GM10248 (cell line): ENCODE measurements at regions not wholly inside any gene's neighbourhood (a gene's known extent, or its start where the extent isn't known, plus 50 kb on each side); places are given as distances from the start of the nearest gene placed in this dataset.

Source experiments
- CTCF ChIA-PET: fragments of 300-600 bp; sonication (Branson Sonifier 250); formaldehyde crosslinking; extraction: SDS; loops from one replicate; lab custom pipeline; 2021; ENCODE audit warnings: antibody characterized with exemption; lab: Yijun Ruan, JAX
- POLR2A ChIA-PET: fragments of 350-650 bp; sonication (Branson Sonifier 250); formaldehyde crosslinking; extraction: SDS; loops from one replicate; lab custom pipeline; 2020; ENCODE audit warnings: antibody characterized with exemption; lab: Yijun Ruan, JAX
- DNase-seq: peaks from one replicate; pipeline ENCODE4 v3.0.0; 2012; ENCODE audit errors: extremely low spot score
- TF ChIP-seq, protein P1 (sequence below): IDR thresholded peaks from 2 replicates; pipeline ENCODE4 v1.5.1; 2012; ENCODE audit warnings: mild to moderate bottlenecking, low read depth; ENCODE audit errors: extremely low read depth, missing control alignments, control extremely low read depth

- CTCF ChIA-PET: interaction anchor here (1.1 kb wide), 1 partner anchor 68 kb away, joined by 3 read pairs; no protein-coding TSS in a partner anchor
- POLR2A ChIA-PET: no interaction called here
- DNase-seq: no peak
- TF ChIP-seq, protein P1, sequence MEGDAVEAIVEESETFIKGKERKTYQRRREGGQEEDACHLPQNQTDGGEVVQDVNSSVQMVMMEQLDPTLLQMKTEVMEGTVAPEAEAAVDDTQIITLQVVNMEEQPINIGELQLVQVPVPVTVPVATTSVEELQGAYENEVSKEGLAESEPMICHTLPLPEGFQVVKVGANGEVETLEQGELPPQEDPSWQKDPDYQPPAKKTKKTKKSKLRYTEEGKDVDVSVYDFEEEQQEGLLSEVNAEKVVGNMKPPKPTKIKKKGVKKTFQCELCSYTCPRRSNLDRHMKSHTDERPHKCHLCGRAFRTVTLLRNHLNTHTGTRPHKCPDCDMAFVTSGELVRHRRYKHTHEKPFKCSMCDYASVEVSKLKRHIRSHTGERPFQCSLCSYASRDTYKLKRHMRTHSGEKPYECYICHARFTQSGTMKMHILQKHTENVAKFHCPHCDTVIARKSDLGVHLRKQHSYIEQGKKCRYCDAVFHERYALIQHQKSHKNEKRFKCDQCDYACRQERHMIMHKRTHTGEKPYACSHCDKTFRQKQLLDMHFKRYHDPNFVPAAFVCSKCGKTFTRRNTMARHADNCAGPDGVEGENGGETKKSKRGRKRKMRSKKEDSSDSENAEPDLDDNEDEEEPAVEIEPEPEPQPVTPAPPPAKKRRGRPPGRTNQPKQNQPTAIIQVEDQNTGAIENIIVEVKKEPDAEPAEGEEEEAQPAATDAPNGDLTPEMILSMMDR: no peak
Observed at GRCh38 chr7:45992826-45993225, 71.8 kb upstream of the IGFBP3 start.

GRCh38 chr7:45990276-45990675 is 69.2 kb upstream of the IGFBP3 start:
- ChIA-PET CTCF (interaction anchor here (1.1 to 1.2 kb wide), 2 partner anchors 11 to 51 kb away, joined by 3 read pairs; no protein-coding TSS in a partner anchor), POLR2A (no interaction called here)
- DNase-seq: no peak
- TF ChIP-seq, protein P1: no peak

GRCh38 chr7:45988405-45989057 is 67.5 kb upstream of the IGFBP3 start:
- ChIA-PET CTCF (interaction anchor here (1.5 kb wide), 1 partner anchor 11 kb away, joined by 4 read pairs; no protein-coding TSS in a partner anchor), POLR2A (no interaction called here)
- DNase-seq: no peak
- TF ChIP-seq, protein P1: no peak

DNA sequence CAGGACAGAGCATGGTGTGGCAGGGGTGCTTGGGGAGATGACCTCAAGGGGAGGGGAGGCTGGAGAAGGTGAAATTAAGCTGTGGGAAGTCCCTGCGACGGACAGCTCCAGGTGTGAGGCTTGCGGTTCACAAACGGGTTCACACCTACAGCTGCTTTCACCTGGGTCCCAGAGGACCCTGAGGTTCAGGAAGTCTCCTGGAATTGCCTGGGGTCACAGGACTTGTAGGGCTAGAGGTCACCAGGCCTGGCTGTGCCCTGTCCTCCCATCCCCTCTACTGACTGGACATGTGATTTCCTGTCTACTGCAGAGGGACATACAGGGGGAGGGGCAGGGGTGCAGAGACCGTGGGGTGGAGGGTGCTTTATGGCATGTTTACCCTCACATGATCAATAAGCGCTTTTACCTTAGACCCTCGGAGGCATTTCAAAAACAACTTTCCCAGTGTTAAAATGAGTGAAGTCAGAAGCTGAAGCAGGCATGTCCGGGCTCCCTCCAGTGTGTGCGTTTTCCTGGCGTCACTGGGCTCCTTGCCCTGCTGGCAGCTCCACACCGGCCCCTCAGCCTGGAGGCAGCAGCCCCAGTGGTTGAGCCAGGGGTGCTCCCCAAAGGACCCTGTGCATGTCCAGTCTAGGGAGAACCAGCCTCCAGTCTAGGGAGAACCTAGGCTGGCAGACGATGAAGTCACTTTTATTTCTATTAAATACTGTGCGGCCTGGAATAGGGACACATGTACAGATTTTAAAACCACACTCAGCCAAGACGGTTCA is 66.6 kb upstream of the IGFBP3 start:
- DNase-seq: no peak
- POLR2A ChIA-PET: no interaction called here
- CTCF ChIA-PET: interaction anchor here (1.5 kb wide), 1 partner anchor 10 kb away, joined by 4 read pairs; no protein-coding TSS in a partner anchor
- TF ChIP-seq, protein P1: no peak

DNA sequence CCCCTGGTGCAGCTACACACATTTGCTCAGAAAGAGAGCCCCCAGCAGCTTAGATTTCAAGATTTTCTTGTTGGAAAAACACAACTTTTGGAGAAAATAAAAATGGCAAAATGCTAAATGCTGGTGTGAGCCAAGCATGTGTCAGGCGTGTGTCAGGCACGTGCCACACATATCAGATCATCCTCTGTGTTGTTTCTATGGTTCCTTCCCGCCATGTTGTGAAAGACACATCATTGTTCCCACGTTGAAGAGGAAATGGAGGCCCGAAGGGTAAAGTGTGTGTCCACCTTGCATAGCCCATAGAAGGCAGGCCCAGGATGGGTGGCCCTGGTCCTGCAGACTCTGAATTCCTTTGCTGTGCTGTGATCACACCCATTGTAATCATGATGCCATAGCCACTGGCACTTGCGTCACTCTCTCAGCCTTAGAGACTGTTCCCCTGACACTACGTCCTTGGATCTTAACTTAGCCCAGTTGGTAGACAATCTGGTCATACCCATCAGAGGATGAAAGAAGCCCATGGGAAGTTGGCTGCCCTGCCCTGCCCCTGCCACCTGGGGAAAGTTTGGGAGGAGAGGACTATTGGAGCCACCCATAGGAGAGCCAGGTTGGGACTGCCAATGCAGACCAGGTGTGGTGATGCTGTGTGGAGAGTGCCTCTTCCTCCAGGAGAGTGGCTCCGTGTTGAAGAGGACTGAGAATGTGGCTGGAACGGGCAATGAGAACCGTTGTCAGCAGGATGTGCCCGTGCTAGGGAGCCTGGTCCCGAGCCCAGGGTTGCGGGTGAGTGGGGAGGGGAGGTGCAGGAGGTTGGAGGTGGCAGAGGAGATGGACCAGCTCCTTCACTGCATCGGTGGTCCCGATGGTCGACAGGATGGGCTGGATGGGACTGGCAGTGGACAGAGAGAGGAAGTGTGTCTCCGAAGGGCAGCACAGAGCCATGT is 65.6 kb upstream of the IGFBP3 start:
- POLR2A ChIA-PET: no interaction called here
- TF ChIP-seq, protein P1: no peak
- CTCF ChIA-PET: interaction anchor here (1.5 kb wide), 1 partner anchor 9 kb away, joined by 4 read pairs; no protein-coding TSS in a partner anchor
- DNase-seq: no peak

DNA sequence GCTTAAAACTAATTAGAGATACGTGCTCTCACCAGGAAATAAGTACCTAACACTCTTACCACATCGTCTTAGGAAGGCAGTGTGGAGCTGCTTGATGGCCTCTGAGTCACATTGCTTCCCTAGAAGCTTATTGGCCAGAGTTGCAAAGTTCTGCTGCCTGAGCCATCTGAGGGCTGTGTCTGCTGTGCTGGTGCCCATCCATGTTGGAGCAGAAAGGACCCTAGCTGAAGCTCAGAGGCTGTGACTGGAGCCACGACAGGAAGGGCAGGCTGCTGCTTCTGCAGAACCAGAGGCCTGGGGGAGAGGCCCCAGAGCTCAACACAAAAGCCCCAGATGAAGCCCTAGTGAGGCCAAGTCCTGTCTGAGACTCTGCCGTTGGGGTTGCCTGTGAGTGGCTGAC is 64.8 kb upstream of the IGFBP3 start:
- DNase-seq: no peak
- ChIA-PET CTCF (no interaction called here), POLR2A (no interaction called here)
- TF ChIP-seq, protein P1: no peak
